Adrenal gland (tissue), 5 donors: ENCODE measurements at regions not wholly inside any gene's neighbourhood (a gene's known extent, or its start where the extent isn't known, plus 50 kb on each side); places are given as distances from the start of the nearest gene placed in this dataset.

ENCODE experiments used
- CTCF ChIP-seq, 6 experiments: fragments of 450-650 bp in 4 of 6; fragments of 200-600 bp in 2 of 6; sonication (generic) in 1 of 6; IDR thresholded peaks; 1 replicate in 5 of 6; 2 replicates in 1 of 6; pipeline versions ENCODE4 v1.5.1 to v1.8.0; 2016 to 2021; ENCODE audit warnings: antibody characterized with exemption in 6 of 6, mild to moderate bottlenecking in 2 of 6, moderate library complexity in 1 of 6
- POLR2A ChIP-seq, 2 donors: fragments of 450-650 bp; IDR thresholded peaks; one replicate each; pipeline ENCODE4 v1.6.1; 2017; ENCODE audit warnings: antibody characterized with exemption in 2 of 2, mild to moderate bottlenecking in 2 of 2, moderate library complexity in 1 of 2
- donor health status: DM: no; HTN: no; CAD: no.

GRCh38 chr5:104942735-104943134 is 1380.1 kb upstream of the NUDT12 start:
- no peak for TF ChIP-seq CTCF (IDR thresholded peaks at IDR 0.05)
- TF ChIP-seq POLR2A (IDR thresholded peaks at IDR 0.05): no peak
